Hippocampal formation (tissue), 2 donors: ENCODE measurements at regions not wholly inside any gene's neighbourhood (a gene's known extent, or its start where the extent isn't known, plus 50 kb on each side); places are given as distances from the start of the nearest gene placed in this dataset.
"Not testable (repeated sequence)": the region's sequence is repeated elsewhere in the genome, so short reads cannot be mapped to it uniquely, and the experiment has no call there.

Experiments used
- DNase-seq, 2 donors: peaks; one replicate each; lab custom pipeline; 2025; lab: John Stamatoyannopoulos, UW

DNA sequence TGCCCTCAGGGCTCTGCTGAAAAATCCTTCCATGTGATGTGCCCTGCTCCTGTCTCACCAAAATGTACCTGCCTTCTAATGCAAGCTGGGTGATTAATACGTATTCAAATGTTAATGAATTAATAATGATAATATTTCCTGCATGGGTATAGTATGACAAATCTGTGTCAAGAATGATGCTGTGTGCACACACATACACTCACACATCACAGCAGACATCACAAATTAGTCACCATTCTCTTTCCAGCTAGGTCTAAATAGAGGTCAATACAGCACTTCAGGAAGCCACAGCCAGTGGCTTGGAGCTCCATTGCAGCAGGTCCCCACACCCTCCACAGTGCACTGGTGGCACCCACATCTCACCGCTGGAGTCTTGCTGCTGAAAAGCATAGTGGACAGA lies 681.2 kb upstream of the NRP1 start:
- DNase-seq: no peak

- DNase-seq: no peak
These were observed 678.8 kb upstream of the NRP1 start for GRCh38 chr10:34013235-34013634.

DNA sequence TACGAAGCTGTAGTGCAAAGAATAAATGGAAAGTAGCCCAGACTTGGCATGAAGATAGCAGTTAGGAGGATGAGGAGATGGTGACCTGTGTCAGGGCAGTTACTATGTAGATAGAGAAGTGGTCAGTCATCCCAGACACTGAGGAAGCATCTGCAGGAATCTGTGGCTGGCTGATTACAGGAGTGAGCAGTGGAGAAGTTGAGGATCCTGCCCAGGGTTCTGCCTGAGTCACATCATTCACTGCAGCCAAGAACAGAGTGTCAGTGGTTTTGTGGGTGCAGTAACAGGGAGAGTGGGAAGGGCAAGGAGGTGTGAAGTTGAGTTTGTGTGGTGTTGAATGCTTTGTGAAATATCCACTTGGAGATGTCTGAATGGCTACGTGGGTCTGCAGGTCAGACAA lies 676.4 kb upstream of the NRP1 start:
- no peak for DNase-seq

- not testable (repeated sequence) for DNase-seq
These were observed 675.8 kb upstream of the NRP1 start for GRCh38 chr10:34010228-34010627.

GRCh38 chr10:34008656-34009055 lies 674.2 kb upstream of the NRP1 start:
- no peak for DNase-seq

DNA sequence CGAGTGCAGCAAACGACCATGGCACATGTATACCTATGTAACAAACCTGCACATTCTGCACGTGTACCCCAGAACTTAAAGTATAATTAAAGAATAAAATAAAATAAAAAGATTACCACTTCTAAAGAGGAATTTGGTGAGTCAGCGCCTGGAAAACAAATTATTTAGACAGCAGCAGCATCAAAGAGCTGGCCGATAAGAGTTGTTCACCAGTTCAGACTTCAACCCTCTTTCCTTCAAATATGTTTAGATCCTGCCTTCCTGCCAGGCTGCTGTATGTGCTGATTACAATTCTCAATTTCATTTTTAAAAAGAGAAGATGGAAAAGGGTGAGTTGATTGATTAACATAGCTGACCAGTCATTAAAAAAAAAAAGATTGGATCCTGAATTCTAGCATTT lies 672.0 kb upstream of the NRP1 start:
- no peak for DNase-seq

DNA sequence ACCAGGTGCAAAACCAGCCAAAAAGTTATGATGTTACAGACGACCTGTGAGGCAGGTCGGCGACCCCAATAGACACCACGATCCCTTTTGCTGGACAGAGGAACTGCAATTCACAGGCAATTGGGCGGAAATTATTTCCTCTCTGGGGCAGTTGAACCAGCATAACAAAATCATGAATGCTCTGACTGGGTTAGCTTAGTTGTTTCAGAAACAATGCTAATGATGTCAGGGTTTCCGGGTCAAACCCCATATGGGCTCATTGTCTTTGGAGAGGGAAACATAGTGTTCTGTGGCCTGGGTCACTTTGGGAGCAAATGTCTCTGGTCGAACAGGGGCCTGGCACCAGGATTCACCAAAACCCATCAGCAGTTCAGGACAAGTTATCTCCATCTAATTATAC lies 669.1 kb upstream of the NRP1 start:
- no peak for DNase-seq

- DNase-seq: no peak
These were observed 668.4 kb upstream of the NRP1 start for GRCh38 chr10:34002896-34003295.

DNA sequence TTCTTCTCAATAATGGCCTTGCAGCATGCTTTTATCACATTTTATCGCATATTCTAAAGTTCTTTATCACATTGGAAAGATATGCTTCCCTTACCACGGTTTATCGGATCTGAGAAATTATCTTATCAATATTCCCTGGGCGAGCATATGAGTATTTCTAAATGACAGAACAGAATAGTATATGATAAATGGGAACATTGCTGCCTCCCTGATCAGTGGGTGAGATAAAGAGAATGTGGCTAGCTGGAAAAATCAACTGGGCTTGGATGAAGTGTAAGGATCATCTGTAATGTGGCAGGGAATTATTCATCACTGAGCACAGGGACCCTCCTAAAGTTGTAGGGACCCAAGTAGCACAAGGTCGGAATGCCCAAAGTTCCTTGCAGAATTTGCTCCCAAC lies 667.4 kb upstream of the NRP1 start:
- no peak for DNase-seq

DNA sequence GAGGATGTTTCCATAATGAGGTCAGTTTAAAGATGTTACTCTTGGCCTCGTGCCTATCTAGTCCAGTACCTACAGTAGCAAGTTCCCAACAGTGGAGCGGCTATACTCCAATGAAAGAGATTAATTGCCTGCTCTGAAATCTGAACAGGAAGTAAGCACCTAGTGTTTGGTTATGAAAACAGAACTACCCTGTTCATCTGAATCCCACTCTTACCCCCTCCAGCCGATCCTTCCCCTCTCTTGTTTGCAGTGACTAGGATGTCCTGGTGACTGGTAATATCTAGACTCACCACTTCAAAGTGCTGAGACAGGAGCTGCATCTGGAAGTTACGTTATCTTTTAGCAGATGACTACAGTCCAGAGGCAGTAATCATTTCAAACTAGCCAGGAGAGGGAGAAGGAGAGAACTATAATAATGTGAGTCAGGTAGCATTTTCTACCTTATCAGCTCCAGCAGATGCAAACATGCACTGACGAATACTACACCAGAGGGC lies 666.7 kb upstream of the NRP1 start:
- no peak for DNase-seq

- DNase-seq: no peak
These were observed 659.5 kb upstream of the NRP1 start for GRCh38 chr10:33993917-33994316.

DNA sequence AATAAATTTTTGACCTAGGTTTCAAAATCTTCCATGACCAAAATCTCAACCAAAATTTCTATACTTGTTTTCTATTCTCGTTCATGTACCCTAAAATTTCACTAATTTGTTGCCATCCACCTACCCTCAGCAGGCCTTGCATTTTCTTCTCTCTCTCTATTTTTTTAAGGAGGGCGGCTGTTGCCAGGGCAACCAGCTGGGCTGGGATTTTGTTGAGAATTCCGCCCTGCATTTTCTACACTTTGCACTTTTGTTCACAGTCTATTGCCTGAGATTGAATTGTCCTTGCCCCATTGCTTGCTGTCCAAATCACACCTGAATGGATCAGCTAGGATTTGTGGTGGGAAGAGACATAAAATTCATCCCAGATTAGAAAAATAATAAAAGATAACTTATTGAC lies 657.5 kb upstream of the NRP1 start:
- no peak for DNase-seq

GRCh38 chr10:33986515-33986914 lies 652.0 kb upstream of the NRP1 start:
- DNase-seq: no peak

DNA sequence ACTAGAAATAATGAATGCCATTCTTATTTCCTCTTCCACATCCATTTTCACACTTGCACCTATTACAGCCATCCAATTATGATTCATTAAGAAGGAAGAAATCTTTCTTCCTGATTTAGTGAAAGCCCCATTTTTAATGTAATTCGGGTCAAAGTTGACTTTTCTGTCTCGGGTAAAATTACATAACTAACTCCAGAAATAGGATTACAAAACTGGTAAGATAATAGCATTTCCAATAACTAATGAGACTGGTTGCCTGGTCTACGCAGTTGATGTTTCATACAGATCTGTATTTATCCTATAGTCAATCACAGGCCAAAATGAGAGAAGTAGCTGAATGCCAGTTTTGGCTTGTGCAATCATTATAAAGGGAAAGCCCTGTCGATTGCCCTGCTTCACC lies 651.5 kb upstream of the NRP1 start:
- no peak for DNase-seq

- no peak for DNase-seq
These were observed 648.5 kb upstream of the NRP1 start for GRCh38 chr10:33982995-33983394.

DNA sequence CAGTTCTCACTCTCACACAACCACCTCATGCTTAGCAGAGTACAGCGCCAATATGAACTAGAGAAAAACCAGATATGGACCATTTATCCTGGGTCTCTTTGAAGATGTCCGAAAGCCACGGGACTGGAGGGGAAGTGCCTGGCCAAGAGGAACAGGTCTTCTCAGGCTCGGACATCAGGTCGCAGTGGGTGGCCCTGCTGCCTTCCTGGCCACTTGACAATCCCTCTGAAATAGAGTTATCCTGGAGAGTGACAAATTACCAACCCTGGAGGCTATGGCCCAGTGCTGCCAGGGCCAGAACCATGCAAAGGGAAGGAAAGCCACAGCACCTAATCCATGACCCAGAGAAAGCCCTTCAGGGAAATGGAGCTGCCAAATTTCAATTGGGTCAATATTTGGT lies 646.8 kb upstream of the NRP1 start:
- DNase-seq: no peak

GRCh38 chr10:33979195-33979594 lies 644.7 kb upstream of the NRP1 start:
- no peak for DNase-seq

GRCh38 chr10:33975481-33975880 lies 641.0 kb upstream of the NRP1 start:
- DNase-seq: peak in 1 of 2 donors; percentile 11

GRCh38 chr10:33974976-33975478 lies 640.6 kb upstream of the NRP1 start:
- DNase-seq: no peak

- no peak for DNase-seq
These were observed 634.5 kb upstream of the NRP1 start for GRCh38 chr10:33968983-33969382.

- no peak for DNase-seq
These were observed 633.2 kb upstream of the NRP1 start for GRCh38 chr10:33967606-33968120.

GRCh38 chr10:33966946-33967345 lies 632.5 kb upstream of the NRP1 start:
- no peak for DNase-seq

GRCh38 chr10:33965795-33966581 lies 631.5 kb upstream of the NRP1 start:
- no peak for DNase-seq

- no peak for DNase-seq
These were observed 629.3 kb upstream of the NRP1 start for GRCh38 chr10:33963729-33964128.
